ENCODE measurements at regions not wholly inside any gene's neighbourhood (a gene's known extent, or its start where the extent isn't known, plus 50 kb on each side); places are given as distances from the start of the nearest gene placed in this dataset.

DNA sequence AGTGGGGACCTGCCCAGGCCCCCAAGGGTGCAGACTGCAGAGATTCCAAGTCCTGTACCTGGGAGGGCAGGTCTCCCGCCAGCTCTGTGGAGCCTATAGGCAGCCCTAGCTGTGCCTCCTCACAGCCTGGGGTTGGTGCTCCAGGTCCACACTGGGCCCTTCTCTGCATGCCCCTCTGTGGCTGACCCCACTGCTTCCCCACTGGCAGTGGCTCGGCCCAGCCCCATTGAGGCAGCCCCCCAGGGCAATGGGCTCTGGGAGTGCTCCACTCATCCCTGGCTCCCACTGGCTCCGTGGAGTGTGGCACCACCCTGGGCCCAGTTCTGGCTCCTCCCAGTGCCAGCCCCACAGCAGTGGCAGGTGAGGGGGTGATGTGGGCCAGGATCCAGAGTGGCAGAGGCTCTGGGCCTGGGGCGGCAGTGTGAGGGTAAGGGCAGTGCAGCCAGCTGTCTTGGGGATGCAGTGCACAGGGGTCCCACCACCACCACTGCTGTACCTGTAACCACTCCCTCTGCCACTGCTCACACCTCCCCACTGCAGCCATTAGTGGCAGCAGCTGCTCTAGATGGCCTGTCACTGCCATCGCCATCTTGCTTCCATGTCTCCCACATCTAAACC, 312.2 kb downstream of the GPM6A start:
- CTCF ChIA-PET: no interaction called here
- no peak for DNase-seq (ENCODE audit: extremely low spot score)
- POLR2A ChIA-PET: no interaction called here
- TF ChIP-seq, protein P1, sequence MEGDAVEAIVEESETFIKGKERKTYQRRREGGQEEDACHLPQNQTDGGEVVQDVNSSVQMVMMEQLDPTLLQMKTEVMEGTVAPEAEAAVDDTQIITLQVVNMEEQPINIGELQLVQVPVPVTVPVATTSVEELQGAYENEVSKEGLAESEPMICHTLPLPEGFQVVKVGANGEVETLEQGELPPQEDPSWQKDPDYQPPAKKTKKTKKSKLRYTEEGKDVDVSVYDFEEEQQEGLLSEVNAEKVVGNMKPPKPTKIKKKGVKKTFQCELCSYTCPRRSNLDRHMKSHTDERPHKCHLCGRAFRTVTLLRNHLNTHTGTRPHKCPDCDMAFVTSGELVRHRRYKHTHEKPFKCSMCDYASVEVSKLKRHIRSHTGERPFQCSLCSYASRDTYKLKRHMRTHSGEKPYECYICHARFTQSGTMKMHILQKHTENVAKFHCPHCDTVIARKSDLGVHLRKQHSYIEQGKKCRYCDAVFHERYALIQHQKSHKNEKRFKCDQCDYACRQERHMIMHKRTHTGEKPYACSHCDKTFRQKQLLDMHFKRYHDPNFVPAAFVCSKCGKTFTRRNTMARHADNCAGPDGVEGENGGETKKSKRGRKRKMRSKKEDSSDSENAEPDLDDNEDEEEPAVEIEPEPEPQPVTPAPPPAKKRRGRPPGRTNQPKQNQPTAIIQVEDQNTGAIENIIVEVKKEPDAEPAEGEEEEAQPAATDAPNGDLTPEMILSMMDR (IDR thresholded peaks at IDR 0.05; ENCODE audit: control extremely low read depth, extremely low read depth, low read depth, missing control alignments): no peak

DNA sequence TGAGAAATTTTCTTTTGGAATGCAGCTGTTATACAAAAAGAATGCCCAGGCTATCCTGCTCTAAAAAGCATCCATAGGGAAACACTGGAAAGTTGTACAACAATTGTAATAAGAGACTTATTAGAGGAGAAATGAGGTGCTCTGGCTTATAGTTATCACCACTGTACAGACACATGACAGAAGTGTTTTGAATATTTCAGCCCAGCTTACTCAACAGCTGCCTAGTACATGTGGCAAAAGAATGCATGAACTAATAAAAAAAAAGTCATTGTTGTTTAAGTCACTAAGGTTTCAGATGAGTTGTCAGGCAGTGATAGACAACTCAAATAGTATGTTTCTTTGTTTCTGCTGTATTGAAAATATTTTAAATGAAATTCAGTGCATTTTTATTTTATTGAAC, 307.7 kb downstream of the GPM6A start:
- TF ChIP-seq, protein P1 (IDR thresholded peaks at IDR 0.05; ENCODE audit: control extremely low read depth, extremely low read depth, low read depth, missing control alignments): no peak
- POLR2A ChIA-PET: no interaction called here
- CTCF ChIA-PET: no interaction called here
- DNase-seq (ENCODE audit: extremely low spot score): no peak

DNA sequence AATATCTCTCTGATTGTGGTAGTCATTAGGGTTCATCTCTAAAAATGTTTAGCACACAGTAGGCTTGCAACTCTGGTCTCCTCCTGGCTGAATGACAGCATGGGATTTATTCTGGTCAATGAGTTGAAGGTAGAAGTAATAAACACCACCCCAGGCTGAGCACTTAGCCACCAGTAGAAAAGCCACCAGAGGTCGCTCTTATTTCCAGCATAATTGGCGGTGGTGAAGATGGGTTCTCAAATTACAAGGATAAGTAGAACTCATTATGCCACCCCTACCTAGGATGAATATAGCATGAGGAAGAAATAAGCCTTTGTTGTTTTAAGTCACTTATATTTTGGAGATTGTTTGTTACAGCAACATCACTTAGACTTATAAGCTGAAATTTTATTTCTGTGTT, 302.7 kb downstream of the GPM6A start:
- DNase-seq (ENCODE audit: extremely low spot score): no peak
- CTCF ChIA-PET: interaction anchor here (1.2 kb wide), 1 partner anchor 11 kb away, joined by 3 read pairs; no protein-coding TSS in a partner anchor
- TF ChIP-seq, protein P1 (IDR thresholded peaks at IDR 0.05; ENCODE audit: control extremely low read depth, extremely low read depth, low read depth, missing control alignments): no peak
- POLR2A ChIA-PET: no interaction called here

DNA sequence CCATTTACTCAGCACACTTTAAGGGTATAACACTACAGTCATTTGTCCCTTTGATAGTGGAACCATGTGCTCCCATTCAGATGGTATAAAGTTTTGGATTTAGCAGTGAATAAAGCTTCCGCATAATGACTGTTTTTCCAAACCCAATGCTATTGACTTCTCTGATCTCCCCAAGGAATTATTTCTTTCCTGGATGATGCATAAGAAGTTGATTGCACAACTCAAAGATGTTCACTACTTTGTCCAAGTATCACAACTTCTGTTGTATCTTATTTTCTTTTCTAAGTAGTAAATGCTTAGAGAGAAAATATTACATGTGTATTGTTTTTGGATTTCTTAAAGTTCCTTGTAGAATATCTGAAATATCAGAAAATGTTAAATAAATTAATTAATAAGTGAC, 300.2 kb downstream of the GPM6A start:
- POLR2A ChIA-PET: no interaction called here
- no peak for DNase-seq (ENCODE audit: extremely low spot score)
- CTCF ChIA-PET: no interaction called here
- TF ChIP-seq, protein P1 (IDR thresholded peaks at IDR 0.05; ENCODE audit: control extremely low read depth, extremely low read depth, low read depth, missing control alignments): no peak

DNA sequence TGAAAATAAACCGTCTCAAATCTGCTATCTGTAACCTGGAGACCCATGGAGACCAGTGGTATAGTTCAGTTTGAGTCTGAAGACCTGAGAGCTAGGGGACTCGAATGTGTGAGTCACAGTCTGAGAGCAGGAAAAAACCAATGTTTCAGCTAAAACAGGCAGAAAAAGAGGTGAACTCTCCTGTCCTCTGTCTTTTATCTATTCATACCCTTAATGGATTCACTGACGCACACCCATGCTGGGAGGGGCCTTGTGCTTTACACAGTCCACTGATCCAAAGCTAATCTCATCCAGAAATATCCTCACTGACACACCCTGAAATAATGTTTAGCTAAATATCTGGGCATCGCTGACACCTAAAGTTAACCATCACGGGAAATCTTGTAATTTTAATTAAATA, 297.9 kb downstream of the GPM6A start:
- ChIA-PET CTCF (interaction anchor here (1.9 kb wide), 1 partner anchor 25 kb away, joined by 5 read pairs; no protein-coding TSS in a partner anchor), POLR2A (no interaction called here)
- DNase-seq (ENCODE audit: extremely low spot score): no peak
- TF ChIP-seq, protein P1 (IDR thresholded peaks at IDR 0.05; ENCODE audit: control extremely low read depth, extremely low read depth, low read depth, missing control alignments): no peak

DNA sequence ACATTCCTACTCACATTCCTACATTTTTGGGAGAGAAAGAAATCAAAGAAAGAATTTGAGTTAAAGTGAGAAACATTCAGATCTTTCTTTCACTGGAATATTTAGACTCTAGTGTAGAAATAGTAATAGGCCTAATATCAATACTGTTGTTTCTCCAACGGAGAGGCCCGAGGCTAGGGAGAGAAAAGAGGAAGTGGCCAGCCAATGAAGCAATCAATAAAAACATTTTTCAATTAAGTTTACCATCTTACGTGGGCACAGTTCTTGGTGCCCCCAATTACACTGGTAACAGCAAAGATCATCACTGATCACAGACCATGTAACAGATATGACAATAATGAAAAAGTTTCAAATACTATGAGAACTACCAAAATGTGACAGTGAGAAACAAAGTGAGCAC, 281.4 kb downstream of the GPM6A start:
- DNase-seq (ENCODE audit: extremely low spot score): no peak
- ChIA-PET CTCF (no interaction called here), POLR2A (no interaction called here)
- TF ChIP-seq, protein P1 (IDR thresholded peaks at IDR 0.05; ENCODE audit: control extremely low read depth, extremely low read depth, low read depth, missing control alignments): no peak

Measured in GM10248 (cell line).